GM18511 (cell line): ENCODE measurements at regions not wholly inside any gene's neighbourhood (a gene's known extent, or its start where the extent isn't known, plus 50 kb on each side); places are given as distances from the start of the nearest gene placed in this dataset.
A peak's percentile ranks its signal among the peaks of the same experiment; 100 is the strongest.
"Not testable (repeated sequence)": the region's sequence is repeated elsewhere in the genome, so short reads cannot be mapped to it uniquely, and the experiment has no call there.

Experiments
- ATAC-seq: cut with Tn5 transposase; IDR thresholded peaks from one replicate; pipeline ENCODE4 v1.9.1; 2021; ENCODE audit warnings: mild to moderate bottlenecking, moderate library complexity; ENCODE audit not compliant: unreplicated experiment

DNA sequence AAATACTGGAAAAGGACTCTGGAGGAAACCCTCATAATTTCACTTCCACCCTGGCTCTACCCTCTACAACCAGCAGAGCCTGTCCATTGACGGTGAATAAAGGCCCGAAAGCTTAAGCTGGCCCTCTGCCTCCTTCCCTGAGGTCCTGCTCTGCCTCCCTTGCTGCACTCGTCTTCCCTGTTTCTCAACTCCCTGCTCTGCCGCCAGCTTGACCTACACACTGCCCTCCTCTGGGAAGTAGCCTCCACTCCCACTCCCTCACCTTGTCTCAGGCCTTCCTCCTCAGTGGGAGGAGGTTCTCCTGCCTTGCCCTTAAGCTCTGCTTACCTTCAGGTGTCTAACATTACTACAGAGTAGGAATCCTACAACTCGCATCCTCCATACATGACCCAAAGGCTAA lies 608.6 kb upstream of the NR3C2 start:
- ATAC-seq, result no peak

DNA sequence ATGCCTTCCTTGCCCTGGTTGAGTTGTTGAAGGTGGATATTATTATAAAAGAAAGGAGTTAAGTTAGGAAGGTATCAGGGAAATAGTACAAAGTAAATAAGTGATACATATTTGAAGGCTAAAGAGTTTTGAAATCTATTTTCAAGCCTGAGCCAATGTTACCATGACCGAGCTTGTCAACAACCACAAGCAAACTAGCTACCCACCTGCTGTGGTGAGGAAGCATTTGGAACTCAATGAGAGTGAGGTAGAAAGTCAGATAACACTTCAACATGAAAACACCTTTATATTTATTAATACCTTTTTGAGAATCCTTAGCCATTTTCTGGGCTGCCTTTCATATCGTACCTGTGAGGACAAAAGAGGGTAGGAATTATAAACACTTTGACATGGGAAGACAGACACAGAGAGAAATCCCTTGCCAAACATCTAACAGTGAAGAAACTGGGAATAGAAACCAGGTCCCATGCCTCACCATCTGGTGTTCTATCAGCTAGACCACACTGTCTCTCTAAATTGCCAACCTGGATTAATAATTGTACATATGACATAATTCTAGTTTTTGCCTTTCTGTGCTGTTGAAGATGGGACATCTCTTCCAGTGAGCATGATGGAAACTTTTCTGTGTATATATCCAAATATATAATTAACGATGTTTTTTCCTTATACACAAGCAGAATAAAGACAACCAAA lies 606.4 kb upstream of the NR3C2 start:
- ATAC-seq, result no peak

DNA sequence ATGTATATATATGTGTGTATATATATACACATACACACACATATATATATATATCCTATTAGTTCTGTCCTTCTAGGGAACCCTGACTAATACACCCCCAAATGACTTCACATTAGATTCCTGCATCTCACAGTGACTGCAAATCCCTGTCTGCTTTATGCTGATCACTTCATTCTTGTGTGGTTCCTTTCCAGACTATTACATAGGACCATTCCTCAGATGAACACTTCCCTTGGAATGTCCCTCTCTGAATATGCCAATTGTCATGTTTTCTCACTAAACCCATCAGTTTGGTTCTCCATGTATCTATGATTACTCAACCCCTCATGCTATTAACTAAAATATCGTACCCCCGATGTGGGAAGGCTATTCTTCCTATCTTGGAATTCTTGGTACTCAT lies 605.2 kb upstream of the NR3C2 start:
- no peak for ATAC-seq

DNA sequence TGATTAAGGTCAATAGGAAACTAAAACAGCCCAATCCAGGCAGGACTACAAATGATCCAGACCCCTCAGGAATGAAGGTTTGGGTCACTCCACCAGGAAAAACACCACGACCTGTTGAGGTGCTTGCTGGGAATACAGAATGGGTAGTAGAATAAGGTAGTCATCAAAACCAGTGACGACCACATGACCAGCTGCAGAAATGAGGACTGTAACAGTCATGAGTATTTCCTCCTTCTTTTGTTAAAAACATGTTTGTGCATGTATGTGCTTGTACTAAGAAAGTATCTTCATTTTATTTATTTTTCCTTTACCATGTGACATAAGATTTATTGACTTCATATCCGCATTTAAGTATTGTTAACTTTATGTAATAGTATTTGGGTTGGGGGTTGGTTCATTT lies 603.5 kb upstream of the NR3C2 start:
- ATAC-seq, result no peak

DNA sequence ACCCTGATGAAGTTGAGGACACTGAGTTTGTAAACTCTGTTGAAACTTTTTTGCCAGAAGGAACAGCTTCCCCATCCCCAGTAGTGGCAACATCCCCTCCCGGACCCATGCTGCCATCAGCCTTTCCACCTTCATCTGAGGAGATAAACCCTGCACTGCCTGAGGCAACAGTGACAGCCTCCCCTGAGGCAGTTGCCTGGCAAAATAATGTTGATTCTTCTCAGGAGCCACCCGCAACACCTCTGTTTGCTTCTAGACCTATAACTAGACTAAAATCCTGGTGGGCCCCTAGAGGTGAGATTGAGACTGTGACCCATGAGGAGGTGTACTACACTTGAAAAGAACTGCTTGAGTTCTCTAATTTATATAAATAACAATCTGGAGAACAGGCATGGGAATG lies 597.6 kb upstream of the NR3C2 start:
- ATAC-seq, result not testable (repeated sequence)

DNA sequence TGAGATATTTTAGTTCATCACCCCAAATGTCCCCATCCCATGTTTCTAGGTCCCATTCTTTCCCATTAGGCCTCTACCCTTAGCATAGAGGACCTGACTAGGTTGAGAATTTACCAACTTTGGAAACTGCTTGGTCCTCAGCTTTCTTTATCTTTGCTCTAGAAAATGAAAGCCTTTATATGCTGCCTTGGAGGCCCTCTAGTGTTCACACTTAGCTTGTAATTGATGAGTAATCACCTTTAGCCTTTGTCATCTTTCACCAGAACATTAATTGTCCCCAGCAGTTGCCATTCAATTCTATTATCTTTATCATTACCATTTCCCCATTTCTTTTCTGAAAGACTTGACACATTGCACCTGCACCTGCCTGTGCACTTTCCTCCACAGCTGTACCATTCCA lies 589.2 kb upstream of the NR3C2 start:
- peak; percentile 77 for ATAC-seq

DNA sequence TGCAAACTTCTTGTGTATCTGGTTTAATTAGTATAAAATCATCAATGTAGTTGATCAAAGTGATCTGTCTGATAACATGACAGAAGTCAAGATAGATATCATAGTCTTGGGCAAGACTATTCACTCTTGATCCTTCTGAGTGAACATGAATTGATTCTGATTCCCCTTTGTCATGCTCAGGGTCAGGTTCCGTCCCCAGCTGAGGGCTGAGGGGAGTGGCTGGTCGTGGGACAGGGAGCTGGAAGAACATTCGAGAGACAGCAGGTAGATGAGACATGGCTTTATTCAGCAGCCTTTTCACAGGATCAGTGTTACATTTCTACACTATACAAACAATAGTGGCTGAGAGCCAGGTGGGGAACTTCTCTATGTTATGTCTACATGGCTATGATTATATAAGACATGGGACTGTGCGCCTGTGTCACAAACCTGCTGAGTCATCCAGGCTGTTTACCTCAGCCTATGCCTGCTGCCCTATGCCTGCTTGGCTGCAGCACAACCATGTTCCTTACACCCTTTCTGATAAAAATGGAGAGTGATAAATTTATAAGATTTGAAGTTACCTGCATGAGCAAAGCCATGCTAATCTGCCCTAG lies 586.9 kb upstream of the NR3C2 start:
- ATAC-seq, result no peak

DNA sequence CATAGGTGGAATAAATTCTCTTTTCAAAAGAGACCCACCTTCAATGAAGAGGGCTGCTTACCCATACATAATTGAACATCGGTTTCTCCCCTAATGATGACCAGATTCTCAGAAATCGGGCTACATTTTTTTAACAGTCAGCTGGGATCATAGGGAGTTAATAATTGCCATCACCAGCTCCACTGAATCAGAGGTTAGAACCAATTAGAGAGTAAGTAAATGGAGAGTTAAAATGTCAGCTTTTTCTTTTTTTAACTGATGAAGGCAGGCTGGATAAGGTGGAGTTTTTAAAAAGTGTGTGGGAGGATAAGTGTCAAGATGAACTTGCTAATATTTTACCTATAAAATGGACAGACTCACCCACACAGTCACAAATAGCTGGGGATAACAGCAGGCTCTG lies 584.5 kb upstream of the NR3C2 start:
- no peak for ATAC-seq

DNA sequence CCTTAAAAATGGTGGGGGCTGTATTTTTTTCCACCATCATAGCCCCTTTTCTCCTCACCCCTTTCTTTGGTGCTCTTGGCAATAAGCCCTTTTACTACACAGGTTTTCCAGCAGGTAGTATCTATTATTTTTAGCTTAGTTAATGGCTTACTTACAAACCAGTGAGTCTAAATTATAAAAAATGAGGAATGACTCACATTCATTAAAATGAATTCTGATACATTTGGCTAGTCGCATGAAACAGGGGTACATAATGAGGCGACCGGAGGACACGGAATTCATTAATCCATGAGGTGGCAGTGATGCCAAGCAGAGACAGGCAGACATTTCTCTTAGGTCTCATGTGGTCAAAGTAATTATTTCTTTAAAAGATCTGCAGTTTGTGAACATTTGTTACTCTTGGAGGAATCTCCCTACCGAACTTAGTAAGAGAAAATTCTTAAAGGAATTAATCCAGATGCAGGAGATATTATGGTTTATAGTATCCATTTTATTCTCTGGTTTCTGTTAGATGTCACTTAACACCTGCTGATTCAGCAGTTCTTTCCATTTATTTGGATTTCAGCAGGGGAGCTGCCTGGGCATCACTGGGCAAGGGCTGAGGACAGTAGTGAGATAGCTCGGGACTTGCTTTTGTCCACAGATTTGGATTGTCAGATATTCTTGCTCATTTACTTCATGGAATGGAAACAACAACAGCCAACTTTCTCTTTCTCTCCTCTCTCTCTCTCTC lies 575.0 kb upstream of the NR3C2 start:
- ATAC-seq, result no peak

DNA sequence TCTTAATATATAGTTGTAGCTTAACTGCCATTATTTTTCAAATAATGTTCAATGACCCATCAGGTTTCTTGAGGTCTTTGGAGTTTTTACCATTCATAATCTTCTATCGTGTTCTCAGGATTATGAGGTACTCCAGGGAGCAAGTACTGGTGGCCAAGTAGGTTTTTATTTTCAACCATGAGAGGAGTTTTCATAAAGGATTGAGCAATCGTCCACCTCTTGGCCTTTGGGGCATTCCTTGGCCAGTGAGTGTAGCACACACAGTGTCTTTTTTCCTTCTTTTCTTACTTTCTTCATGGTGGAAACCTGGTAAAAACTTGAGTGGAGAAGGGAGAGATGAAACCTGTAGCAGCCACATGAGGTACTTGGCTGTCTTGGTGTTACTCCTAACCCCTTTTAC lies 567.0 kb upstream of the NR3C2 start:
- ATAC-seq, result no peak

DNA sequence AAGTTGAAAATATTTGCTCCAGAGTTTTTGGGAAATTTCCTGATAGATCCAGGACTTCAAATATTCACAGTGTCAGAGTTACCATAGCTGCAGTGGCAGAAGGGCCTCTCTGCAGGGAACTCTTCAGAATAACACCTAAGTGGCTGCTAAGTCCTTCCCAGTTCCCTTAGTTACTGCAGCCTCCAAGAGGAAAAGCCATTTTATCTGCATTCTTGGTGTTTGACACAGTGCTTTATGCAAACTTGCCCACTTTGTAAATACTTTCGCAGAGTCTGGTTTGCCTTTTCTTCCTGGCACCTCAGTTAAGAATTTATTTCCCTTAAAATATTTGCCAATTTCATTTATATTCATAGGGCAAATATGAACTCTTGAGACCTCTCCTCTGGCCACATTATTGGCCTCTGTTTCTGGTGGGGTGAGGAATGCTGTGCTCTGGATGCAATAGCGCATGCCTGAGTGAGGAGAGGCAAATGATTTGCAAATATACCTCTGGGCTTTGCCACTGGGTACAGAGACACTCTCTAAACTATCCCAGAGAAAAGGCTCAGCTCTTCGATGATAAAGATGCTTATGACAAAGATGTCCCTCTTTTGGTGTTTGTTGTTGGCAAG lies 566.3 kb upstream of the NR3C2 start:
- ATAC-seq, result no peak

DNA sequence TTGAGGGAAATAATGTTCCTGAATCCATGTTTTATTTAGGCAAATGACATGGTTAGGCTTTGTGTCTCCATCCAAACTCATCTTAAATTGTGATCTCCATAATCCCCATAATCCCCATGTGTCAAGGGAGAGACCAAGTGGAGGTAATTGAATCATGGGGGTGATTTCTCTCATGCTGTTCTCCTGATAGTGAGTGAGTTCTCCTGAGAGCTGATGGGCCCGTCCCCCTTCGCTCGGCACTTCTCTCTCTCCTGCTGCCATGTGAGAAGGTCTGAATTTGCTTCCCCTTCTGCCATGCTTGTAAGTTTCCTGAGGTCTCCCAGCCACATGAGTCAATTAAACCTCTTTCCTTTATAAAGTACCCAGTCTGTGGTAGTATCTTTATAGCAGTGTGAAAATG lies 563.0 kb upstream of the NR3C2 start:
- ATAC-seq, result no peak

DNA sequence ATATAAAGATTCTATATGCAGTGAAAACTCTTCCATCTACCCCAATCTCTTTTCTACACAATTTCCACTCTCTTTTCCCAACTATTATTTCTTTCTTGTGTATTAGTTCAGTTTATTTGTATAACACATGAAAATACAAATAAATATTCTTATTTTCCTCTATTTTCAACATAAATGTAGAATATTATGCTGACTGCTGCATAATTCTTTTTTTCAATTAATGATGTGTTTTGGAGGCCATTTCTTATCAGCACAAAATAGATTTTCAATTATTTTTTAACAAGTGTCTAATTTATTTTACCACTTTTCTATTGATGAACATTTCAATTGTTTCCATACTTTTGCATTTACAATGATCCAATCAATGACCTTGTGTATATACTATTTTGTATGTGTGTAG lies 557.7 kb upstream of the NR3C2 start:
- ATAC-seq, result no peak

DNA sequence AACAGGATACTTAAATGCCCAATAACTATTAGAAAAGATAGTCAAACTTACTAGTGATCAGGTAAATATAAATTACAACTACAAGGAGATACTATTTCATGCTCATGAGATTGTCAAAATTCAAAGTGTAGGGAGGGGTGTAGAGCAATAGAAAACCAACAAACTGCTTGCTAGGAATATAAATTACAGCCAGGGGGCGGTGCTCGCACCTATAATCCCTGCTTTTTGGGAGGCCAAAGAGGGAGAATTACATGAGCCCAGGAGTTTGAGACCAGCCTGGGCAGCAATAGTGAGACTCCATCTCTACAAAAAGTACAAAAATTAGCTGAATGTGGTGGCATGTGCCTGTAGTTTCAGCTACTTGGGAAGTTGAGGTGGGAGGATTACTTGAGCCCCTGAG lies 556.5 kb upstream of the NR3C2 start:
- peak; percentile 55 for ATAC-seq

DNA sequence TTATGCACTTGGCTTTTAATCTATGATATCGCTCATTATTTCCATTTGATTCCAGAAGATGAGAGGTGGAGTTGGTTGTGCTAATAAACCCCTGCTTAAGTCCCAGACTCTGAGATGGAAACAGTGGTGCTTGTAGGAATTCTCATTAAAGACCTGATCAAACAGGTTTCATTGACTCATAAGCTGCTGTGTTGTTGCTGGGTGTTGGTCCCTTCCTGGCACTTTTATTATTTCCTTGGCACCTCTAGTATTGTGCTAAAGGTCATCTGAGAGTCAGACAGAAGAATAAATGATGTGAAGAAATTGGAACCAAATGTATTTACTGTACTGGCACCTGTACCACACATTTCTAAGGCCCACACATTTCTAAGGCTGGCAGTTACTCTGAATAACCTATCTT lies 544.7 kb upstream of the NR3C2 start:
- no peak for ATAC-seq

DNA sequence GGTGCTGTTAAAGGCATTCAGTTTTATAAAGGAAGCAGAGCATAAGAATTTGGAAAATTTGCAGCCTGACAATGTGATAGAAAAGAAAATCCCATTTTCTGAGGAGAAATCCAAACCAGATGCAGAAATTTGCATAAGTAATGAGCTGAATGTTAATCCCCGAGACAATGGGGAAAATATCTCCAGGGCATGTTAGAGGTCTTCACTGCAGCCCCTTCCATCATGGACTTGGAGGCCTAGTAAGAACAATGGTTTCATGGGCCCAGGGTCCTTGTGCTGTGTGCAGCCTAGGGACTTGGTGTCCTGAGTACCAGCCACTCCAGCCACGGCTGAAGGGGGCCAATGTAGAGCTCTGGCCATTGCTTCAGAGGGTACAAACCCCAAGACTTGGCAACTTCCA lies 542.7 kb upstream of the NR3C2 start:
- ATAC-seq, result no peak

DNA sequence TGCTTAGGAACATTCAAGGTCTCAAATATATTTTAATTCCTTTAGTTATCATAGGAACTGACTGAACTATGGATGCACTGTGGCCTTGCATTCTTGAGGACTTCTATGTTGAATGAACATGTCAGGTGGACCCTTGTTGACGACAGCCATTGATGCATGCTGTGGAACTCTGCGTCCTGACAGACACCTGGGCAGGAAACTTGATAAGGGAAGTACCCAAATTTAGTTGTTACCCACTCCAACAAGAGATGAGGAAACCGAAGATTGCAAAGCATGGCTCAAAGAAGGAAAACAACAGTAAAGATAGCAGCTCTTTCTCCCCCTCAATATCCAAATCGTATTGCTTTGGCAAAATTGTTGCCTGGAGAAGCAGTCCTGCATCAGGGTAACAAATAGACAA lies 540.0 kb upstream of the NR3C2 start:
- ATAC-seq, result no peak

DNA sequence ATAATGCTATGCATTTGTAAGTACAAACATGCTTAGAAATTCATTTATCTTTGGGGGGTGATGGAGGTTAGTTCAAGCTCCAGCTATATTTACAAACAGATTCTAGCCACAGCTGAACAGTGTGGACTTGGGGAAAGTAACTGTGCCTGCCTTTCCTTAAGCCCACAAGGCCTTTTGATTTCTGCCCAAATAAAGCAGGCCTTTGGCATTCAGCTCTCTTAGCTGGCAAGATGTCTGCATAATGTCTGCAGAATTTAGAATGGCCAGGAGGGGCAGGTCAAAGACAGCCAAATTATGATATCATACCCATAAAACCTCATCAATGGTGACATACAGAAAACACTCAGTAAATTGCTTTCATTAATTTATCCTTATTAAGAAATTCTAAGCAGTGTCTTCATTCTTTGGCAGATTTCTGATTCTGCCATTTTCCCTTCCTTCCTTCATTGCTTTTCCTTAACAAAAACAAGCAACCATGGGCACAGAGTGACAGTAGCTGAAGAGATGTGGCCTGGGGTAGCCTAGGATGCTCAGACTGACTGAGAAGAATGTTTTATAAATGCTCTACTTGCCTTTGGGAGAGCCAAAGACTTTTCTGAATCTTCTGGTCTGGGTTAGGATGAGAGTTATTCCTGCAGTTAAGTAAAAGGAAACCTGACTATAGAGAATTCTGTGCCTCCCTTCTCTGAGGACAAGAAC lies 538.7 kb upstream of the NR3C2 start:
- ATAC-seq, result no peak

DNA sequence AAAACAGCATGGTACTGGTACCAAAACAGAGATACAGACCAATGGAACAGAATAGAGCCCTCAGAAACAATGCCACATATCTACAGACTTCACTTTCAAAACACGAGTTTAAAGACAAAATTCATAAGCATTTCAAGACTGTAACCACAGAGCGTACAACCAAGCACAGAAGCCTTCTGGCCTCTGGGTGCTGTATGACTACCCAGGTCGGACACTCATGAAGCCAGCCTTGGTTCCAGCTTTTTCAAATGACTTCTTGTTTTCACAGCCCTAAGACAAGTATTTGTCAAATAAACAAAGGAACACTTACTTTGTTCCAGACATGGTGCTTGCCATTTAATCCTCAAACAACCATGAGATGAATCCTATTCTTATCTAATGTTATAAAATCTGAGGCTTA lies 536.1 kb upstream of the NR3C2 start:
- no peak for ATAC-seq

DNA sequence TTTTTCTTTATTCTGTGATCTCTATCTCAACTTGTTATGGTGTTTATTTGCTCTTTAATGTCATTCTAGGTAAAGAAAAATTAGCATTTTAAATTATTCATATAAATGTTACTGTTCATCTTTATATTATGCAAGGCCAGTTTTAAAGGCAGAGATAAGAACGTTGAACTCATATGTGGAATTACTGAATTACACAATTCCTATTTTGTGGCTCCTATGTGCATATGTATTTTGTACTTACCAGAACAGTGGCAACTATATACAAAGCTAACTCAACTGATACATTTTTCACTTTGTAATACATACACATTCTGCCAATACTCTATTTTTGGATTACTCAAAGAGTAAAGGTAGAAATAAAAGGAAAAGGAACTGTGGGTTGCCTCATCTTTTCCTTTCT lies 533.2 kb upstream of the NR3C2 start:
- no peak for ATAC-seq

DNA sequence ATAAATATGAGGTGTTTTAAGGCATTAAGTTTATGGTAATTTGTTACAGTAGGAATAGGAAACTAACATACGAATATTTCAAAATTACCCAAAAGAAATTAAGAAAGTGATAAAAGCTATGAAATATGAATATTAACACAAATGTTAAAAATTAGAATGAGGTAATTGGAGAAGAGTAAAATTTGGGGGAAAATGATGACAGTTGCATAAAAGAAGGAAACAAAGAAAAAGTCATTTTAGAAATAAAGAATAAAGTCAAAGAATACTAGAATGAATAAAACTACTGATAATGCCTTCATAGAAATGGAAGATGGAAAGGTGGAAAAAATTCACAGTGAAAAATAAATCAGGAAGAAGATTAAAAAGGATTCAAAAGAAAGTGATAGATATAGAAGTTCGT lies 522.9 kb upstream of the NR3C2 start:
- ATAC-seq, result no peak
